ENCODE measurements at regions not wholly inside any gene's neighbourhood (a gene's known extent, or its start where the extent isn't known, plus 50 kb on each side); places are given as distances from the start of the nearest gene placed in this dataset.
A peak's percentile ranks its signal among the peaks of the same experiment; 100 is the strongest.
"Not testable (repeated sequence)": the region's sequence is repeated elsewhere in the genome, so short reads cannot be mapped to it uniquely, and the experiment has no call there.

- DNase-seq (ENCODE audit: extremely low spot score): no peak
- ChIA-PET CTCF (interaction anchor here (0.9 to 2.9 kb wide), 9 partner anchors 10 to 225 kb away, joined by 4 to 40 read pairs (median 12); no protein-coding TSS in a partner anchor), POLR2A (interaction anchor here (1.1 to 1.8 kb wide), 2 partner anchors 19 to 68 kb away, joined by 3 to 5 read pairs; no protein-coding TSS in a partner anchor)
- no peak for TF ChIP-seq TARDBP (IDR thresholded peaks at IDR 0.05)
- TF ChIP-seq FOXA1 (IDR thresholded peaks at IDR 0.05): no peak
- no peak for TF ChIP-seq L3MBTL2 (conservative IDR thresholded peaks at IDR 0.05)
- TF ChIP-seq HDGF (IDR thresholded peaks at IDR 0.05; ENCODE audit: borderline replicate concordance): no peak
- TF ChIP-seq SUZ12 (IDR thresholded peaks at IDR 0.05): no peak
- TF ChIP-seq FOXK2 (IDR thresholded peaks at IDR 0.05): no peak
- TF ChIP-seq ARNT (IDR thresholded peaks at IDR 0.05): no peak
- TF ChIP-seq ZNF384 (IDR thresholded peaks at IDR 0.05): no peak
- TF ChIP-seq, protein P1, sequence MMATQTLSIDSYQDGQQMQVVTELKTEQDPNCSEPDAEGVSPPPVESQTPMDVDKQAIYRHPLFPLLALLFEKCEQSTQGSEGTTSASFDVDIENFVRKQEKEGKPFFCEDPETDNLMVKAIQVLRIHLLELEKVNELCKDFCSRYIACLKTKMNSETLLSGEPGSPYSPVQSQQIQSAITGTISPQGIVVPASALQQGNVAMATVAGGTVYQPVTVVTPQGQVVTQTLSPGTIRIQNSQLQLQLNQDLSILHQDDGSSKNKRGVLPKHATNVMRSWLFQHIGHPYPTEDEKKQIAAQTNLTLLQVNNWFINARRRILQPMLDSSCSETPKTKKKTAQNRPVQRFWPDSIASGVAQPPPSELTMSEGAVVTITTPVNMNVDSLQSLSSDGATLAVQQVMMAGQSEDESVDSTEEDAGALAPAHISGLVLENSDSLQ (IDR thresholded peaks at IDR 0.05): no peak
- TF ChIP-seq NFRKB (IDR thresholded peaks at IDR 0.05): no peak
- no peak for TF ChIP-seq SP1 (IDR thresholded peaks at IDR 0.05)
- TF ChIP-seq ELF4 (IDR thresholded peaks at IDR 0.05): no peak
- no peak for TF ChIP-seq LEF1 (IDR thresholded peaks at IDR 0.05; ENCODE audit: borderline replicate concordance)
- TF ChIP-seq CTBP1 (IDR thresholded peaks at IDR 0.05; ENCODE audit: borderline replicate concordance): no peak
- no peak for TF ChIP-seq FOXM1 (IDR thresholded peaks at IDR 0.05; ENCODE audit: borderline replicate concordance)
These were observed 66.7 kb upstream of the PDZD8 start for GRCh38 chr10:117441812-117442443.

- ChIA-PET CTCF (interaction anchor here (1.9 to 2.9 kb wide), 2 partner anchors 11 to 70 kb away, joined by 12 to 25 read pairs; no protein-coding TSS in a partner anchor), POLR2A (interaction anchor here (1.1 kb wide), 1 partner anchor 67 kb away, joined by 3 read pairs; no protein-coding TSS in a partner anchor)
- TF ChIP-seq FOXM1 (IDR thresholded peaks at IDR 0.05; ENCODE audit: borderline replicate concordance): no peak
- TF ChIP-seq L3MBTL2 (conservative IDR thresholded peaks at IDR 0.05): no peak
- DNase-seq (ENCODE audit: extremely low spot score): no peak
These were observed 66.1 kb upstream of the PDZD8 start for GRCh38 chr10:117441361-117441760.

DNA sequence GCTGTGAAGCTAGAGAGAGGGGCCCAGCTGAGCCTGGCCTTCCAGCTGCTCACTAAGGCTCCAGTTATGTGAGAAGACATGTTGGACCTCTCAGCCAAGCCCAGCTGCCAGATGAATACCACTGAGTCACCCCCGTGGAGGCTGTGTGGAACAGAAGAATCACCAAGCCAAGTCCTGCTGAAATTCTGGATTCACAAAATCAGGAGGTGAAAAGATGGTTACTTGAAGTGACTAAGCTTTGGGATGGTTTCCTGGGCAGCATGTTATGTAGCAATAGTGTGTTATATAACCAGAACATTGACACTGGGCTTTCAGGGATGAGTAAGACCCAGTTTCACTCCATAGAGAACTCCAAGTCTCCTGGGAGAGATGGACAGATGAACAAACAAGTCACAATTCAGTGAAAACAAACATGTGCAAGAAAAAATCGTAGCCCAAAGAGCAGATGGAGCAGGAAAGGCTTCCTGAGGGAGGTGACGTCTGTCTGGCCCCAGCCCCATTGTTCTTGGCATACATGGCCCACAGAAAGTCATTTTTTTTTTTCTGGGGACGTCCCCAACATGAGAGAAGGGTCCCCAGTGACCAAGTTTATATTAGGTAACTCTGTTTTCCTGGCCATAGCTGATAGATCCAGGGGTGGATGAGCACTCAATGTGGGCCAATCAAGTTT lies 64.1 kb upstream of the PDZD8 start:
- DNase-seq (ENCODE audit: extremely low spot score): no peak
- TF ChIP-seq FOXK2 (IDR thresholded peaks at IDR 0.05) (no peak), CTBP1 (IDR thresholded peaks at IDR 0.05; ENCODE audit: borderline replicate concordance) (no peak), ELF4 (IDR thresholded peaks at IDR 0.05) (no peak), FOXM1 (IDR thresholded peaks at IDR 0.05; ENCODE audit: borderline replicate concordance) (no peak), ZNF384 (IDR thresholded peaks at IDR 0.05) (no peak), ARNT (IDR thresholded peaks at IDR 0.05) (no peak), FOXA1 (IDR thresholded peaks at IDR 0.05) (no peak), BHLHE40 (IDR thresholded peaks at IDR 0.05; ENCODE audit: borderline replicate concordance) (no peak), TARDBP (IDR thresholded peaks at IDR 0.05) (no peak), LEF1 (IDR thresholded peaks at IDR 0.05; ENCODE audit: borderline replicate concordance) (no peak)
- TF ChIP-seq, protein P1 (IDR thresholded peaks at IDR 0.05): no peak
- CTCF ChIA-PET: interaction anchor here (0.6 kb wide), 3 partner anchors 10 to 223 kb away, joined by 3 read pairs; no protein-coding TSS in a partner anchor
- POLR2A ChIA-PET: no interaction called here

- ChIA-PET POLR2A (no interaction called here), CTCF (no interaction called here)
- DNase-seq (ENCODE audit: extremely low spot score): no peak
- TF ChIP-seq SUZ12 (IDR thresholded peaks at IDR 0.05) (no peak), SP1 (IDR thresholded peaks at IDR 0.05) (no peak), FOXK2 (IDR thresholded peaks at IDR 0.05) (no peak), NFRKB (IDR thresholded peaks at IDR 0.05) (no peak), ARNT (IDR thresholded peaks at IDR 0.05) (no peak)
These were observed 57.6 kb upstream of the PDZD8 start for GRCh38 chr10:117432866-117433265.

GRCh38 chr10:117431160-117431559 lies 55.9 kb upstream of the PDZD8 start:
- no peak for DNase-seq (ENCODE audit: extremely low spot score)
- TF ChIP-seq SP1 (IDR thresholded peaks at IDR 0.05) (no peak), BHLHE40 (IDR thresholded peaks at IDR 0.05; ENCODE audit: borderline replicate concordance) (no peak), L3MBTL2 (conservative IDR thresholded peaks at IDR 0.05) (no peak), CTBP1 (IDR thresholded peaks at IDR 0.05; ENCODE audit: borderline replicate concordance) (no peak), SUZ12 (IDR thresholded peaks at IDR 0.05) (no peak), TARDBP (IDR thresholded peaks at IDR 0.05) (no peak), FOXA1 (IDR thresholded peaks at IDR 0.05) (no peak)
- CTCF ChIA-PET: interaction anchor here (0.6 to 5.2 kb wide), 4 partner anchors 11 to 125 kb away, joined by 3 to 40 read pairs (median 3); no protein-coding TSS in a partner anchor
- POLR2A ChIA-PET: no interaction called here

DNA sequence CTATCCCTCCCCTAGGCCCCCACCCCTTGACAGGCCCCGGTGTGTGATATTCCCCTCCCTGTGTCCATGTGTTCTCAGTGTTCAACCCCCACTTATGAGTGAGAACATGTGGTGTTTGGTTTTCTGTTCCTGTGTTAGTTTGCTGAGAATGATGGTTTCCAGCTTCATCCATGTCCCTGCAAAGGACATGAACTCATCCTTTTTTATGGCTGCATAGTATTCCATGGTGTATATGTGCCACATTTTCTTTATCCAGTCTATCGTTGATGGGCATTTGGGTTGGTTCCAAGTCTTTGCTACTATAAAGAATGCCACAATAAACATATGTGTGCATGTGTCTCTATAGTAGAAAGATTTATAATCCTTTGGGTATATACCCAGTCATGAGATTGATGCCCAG lies 55.3 kb upstream of the PDZD8 start:
- DNase-seq (ENCODE audit: extremely low spot score); POLR2A ChIA-PET: not testable (repeated sequence)
- CTCF ChIA-PET: interaction anchor here (0.6 to 5.2 kb wide), 4 partner anchors 12 to 581 kb away, joined by 3 to 40 read pairs (median 3); partner anchors contain the start of gene ENO4

- no peak for DNase-seq (ENCODE audit: extremely low spot score)
- CTCF ChIA-PET: interaction anchor here (0.7 to 5.2 kb wide), 3 partner anchors 9 to 581 kb away, joined by 3 to 40 read pairs (median 3); partner anchors contain the start of gene ENO4
- POLR2A ChIA-PET: no interaction called here
- TF ChIP-seq, protein P1 (IDR thresholded peaks at IDR 0.05): 0 out of 2 replicates have a peak, but pooled peaks have one; percentile 8
- no peak for TF ChIP-seq ELF4 (IDR thresholded peaks at IDR 0.05)
These were observed 54.5 kb upstream of the PDZD8 start for GRCh38 chr10:117429643-117430265.

Measured in HEK293T (cell line).